ENCODE measurements at regions not wholly inside any gene's neighbourhood (a gene's known extent, or its start where the extent isn't known, plus 50 kb on each side); places are given as distances from the start of the nearest gene placed in this dataset.
"Not testable (repeated sequence)": the region's sequence is repeated elsewhere in the genome, so short reads cannot be mapped to it uniquely, and the experiment has no call there.

DNA sequence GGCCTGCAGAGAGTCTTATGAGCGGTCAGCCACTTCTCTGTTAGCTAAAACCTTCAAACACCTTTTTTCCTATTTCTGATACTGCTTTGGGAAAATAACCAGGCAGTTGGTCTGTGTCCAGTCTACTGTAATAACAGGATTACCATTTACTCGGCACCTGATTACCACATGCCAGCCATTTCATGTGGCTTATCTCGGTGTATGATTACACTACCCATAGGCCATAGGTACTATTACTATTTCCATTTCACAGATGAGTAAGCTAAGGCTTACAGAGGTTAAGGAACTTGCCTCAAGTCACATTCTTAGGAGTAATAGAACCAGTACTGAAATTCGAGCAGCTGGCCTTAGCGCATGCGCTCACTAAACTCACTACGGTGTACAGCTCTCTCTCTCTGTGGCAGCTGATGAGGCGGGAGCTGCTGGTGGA lies 147.2 kb upstream of the L3MBTL4 start:
- no peak for DNase-seq (ENCODE audit: low read depth in 6 of 9, low spot score in 9 of 9)
- Histone ChIP-seq H3K27me3 (ENCODE audit: control insufficient read depth in 2 of 2, insufficient read depth in 1 of 2, low read length in 1 of 2) (peaks cover 0 to 4% of the 10 kb centered on the region in 2 donors), H3K36me3 (ENCODE audit: control insufficient read depth in 2 of 2, insufficient read depth in 2 of 2, low read length in 1 of 2) (no peaks in the 10 kb centered on the region), H3K9me3 (ENCODE audit: control insufficient read depth in 2 of 2, insufficient read depth in 1 of 2, low read length in 1 of 2) (no peaks in the 10 kb centered on the region), H3K4me1 (ENCODE audit: control insufficient read depth in 2 of 2, insufficient read depth in 2 of 2, low read length in 2 of 2) (no peaks in the 10 kb centered on the region), H3K27ac (ENCODE audit: low read depth in 1 of 2, low read length in 1 of 2) (no peak overlapping the region), H3K4me3 (ENCODE audit: low read length in 2 of 2) (no peak overlapping the region)
- 87% methylated on average over 8 of the region's 8 CpGs for WGBS

DNA sequence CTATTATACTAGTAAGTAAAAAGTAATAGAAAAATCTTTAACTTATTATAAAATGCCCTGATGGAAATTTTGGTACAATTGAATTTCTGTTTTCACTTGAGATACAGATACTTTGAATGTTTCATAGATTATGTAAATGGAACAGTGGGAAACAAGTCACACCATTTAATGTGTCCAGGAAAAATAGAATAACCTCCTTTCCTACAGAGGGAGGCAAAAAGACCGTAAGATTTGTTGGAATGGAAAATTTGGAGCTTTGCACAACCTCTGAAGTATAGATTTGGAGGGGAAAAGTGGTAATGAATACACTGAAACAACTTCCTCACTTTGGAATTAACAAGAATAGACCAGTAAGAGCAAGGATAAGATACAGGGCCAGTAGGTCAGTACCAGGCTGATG lies 149.2 kb upstream of the L3MBTL4 start:
- DNase-seq (ENCODE audit: low read depth in 6 of 9, low spot score in 9 of 9) = no peak

DNA sequence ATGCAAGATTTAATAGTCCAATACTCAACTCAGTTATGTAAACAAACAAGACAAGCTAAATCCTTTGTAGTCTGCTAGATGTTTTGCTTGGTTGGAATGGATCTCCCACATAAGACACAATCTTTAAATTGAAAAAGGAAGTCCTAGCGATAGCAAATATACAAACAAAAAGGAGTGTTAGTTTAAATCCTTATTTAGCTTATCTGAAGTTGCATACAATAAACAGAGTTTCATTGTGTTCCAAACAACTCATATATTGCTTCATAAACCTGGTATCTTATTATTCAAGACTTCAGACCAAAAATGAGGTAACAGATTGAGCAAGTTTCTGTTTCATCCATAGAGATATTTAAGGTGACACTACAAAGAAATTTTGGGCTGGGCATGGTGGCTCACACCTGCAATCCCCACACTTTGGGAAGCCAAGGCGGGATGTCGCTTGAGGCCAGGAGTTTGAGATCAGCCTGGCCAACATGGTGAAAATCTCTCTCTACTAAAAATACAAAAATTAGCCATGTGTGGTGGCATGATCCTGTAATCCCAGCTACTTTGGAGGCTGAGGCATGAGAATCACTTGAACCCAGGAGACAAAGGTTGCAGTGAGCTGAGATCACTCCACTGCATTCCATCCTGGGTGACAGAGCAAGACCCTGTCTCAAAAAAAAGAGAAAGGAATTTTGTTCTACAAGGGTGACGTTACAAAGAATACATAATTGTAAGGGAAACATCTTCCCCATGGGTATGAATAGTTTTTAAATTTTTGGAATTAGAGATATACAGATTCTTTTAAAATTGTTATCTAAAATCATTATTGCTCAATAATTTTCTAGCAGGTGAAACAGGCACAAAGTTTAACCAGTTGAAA lies 150.5 kb upstream of the L3MBTL4 start:
- Histone ChIP-seq H3K36me3 (ENCODE audit: control insufficient read depth in 2 of 2, insufficient read depth in 2 of 2, low read length in 1 of 2) (no peaks in the 10 kb centered on the region), H3K4me3 (ENCODE audit: low read length in 2 of 2) (no peak overlapping the region), H3K4me1 (ENCODE audit: control insufficient read depth in 2 of 2, insufficient read depth in 2 of 2, low read length in 2 of 2) (no peaks in the 10 kb centered on the region), H3K9me3 (ENCODE audit: control insufficient read depth in 2 of 2, insufficient read depth in 1 of 2, low read length in 1 of 2) (no peaks in the 10 kb centered on the region), H3K27me3 (ENCODE audit: control insufficient read depth in 2 of 2, insufficient read depth in 1 of 2, low read length in 1 of 2) (no peaks in the 10 kb centered on the region), H3K27ac (ENCODE audit: low read depth in 1 of 2, low read length in 1 of 2) (no peak overlapping the region)
- WGBS = 91% methylated on average over 4 of the region's 4 CpGs
- no peak for DNase-seq (ENCODE audit: low read depth in 6 of 9, low spot score in 9 of 9)

More for the DNA sequence above, 149.2 kb upstream of the L3MBTL4 start:
- Histone ChIP-seq H3K4me3 (ENCODE audit: low read length in 2 of 2) (no peak overlapping the region), H3K9me3 (ENCODE audit: control insufficient read depth in 2 of 2, insufficient read depth in 1 of 2, low read length in 1 of 2) (no peaks in the 10 kb centered on the region), H3K4me1 (ENCODE audit: control insufficient read depth in 2 of 2, insufficient read depth in 2 of 2, low read length in 2 of 2) (no peaks in the 10 kb centered on the region), H3K27me3 (ENCODE audit: control insufficient read depth in 2 of 2, insufficient read depth in 1 of 2, low read length in 1 of 2) (no peaks in the 10 kb centered on the region), H3K36me3 (ENCODE audit: control insufficient read depth in 2 of 2, insufficient read depth in 2 of 2, low read length in 1 of 2) (no peaks in the 10 kb centered on the region), H3K27ac (ENCODE audit: low read depth in 1 of 2, low read length in 1 of 2) (no peak overlapping the region)
- WGBS = 96% methylated on average over 1 of the region's 1 CpG

DNA sequence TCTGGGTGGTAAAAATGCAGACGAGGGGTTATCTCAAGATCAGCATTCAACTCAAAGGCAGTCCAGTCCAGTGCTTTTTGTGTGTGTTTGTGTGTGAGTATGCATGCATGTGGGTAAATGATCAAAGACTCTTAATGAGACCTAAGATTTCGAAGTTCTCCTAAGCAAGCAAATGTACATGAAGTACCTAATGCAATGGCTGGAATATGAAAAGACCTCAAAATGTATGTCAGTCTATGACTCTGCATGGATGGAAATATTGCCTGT lies 151.0 kb upstream of the L3MBTL4 start:
- 60% methylated on average over 2 of the region's 2 CpGs for whole genome bisulfite sequencing
- Histone ChIP-seq H3K27ac (ENCODE audit: low read depth in 1 of 2, low read length in 1 of 2) (no peak overlapping the region), H3K4me3 (ENCODE audit: low read length in 2 of 2) (no peak overlapping the region)

DNA sequence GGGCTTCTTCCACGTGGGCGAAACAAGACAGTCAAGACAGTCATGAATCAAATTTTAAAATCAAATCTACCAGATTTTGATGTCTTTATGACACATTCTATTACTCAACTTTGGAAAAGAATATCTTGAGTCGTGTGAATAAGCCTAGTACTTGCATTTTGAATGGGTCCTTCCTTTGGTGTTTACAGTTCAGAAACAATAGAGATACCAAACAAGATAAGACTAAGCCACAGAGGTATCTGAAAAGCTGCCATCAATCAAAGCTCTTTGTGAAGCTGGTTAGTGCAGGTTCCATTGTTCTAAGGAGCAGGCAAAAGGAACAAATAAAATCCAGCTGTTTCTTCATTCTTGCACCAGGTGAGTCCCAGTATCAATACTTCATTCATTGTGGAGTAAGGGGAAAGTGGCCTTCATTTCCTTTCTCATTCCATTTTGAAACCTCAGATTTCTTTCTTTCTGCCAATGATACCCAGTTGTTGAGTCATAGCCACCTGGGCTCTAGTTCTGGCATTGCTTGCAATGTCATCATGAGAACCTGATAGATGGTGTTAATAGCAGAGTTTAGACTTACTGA lies 151.7 kb upstream of the L3MBTL4 start:
- H3K27ac ChIP-seq (ENCODE audit: low read depth in 1 of 2, low read length in 1 of 2) = no peak overlapping the region
- 38% methylated on average over 3 of the region's 3 CpGs for WGBS
- H3K27me3 ChIP-seq (ENCODE audit: control insufficient read depth in 2 of 2, insufficient read depth in 1 of 2, low read length in 1 of 2) = no peaks in the 10 kb centered on the region
- DNase-seq (ENCODE audit: low read depth in 6 of 9, low spot score in 9 of 9) = no peak
- H3K9me3 ChIP-seq (ENCODE audit: control insufficient read depth in 2 of 2, insufficient read depth in 1 of 2, low read length in 1 of 2) = no peaks in the 10 kb centered on the region
- no peaks in the 10 kb centered on the region for H3K4me1 ChIP-seq (ENCODE audit: control insufficient read depth in 2 of 2, insufficient read depth in 2 of 2, low read length in 2 of 2)
- H3K4me3 ChIP-seq (ENCODE audit: low read length in 2 of 2) = no peak overlapping the region
- no peaks in the 10 kb centered on the region for H3K36me3 ChIP-seq (ENCODE audit: control insufficient read depth in 2 of 2, insufficient read depth in 2 of 2, low read length in 1 of 2)

More for the DNA sequence above, 151.0 kb upstream of the L3MBTL4 start:
- Histone ChIP-seq H3K36me3 (ENCODE audit: control insufficient read depth in 2 of 2, insufficient read depth in 2 of 2, low read length in 1 of 2) (no peaks in the 10 kb centered on the region), H3K4me1 (ENCODE audit: control insufficient read depth in 2 of 2, insufficient read depth in 2 of 2, low read length in 2 of 2) (no peaks in the 10 kb centered on the region), H3K9me3 (ENCODE audit: control insufficient read depth in 2 of 2, insufficient read depth in 1 of 2, low read length in 1 of 2) (no peaks in the 10 kb centered on the region), H3K27me3 (ENCODE audit: control insufficient read depth in 2 of 2, insufficient read depth in 1 of 2, low read length in 1 of 2) (no peaks in the 10 kb centered on the region)
- DNase-seq (ENCODE audit: low read depth in 6 of 9, low spot score in 9 of 9) = no peak

DNA sequence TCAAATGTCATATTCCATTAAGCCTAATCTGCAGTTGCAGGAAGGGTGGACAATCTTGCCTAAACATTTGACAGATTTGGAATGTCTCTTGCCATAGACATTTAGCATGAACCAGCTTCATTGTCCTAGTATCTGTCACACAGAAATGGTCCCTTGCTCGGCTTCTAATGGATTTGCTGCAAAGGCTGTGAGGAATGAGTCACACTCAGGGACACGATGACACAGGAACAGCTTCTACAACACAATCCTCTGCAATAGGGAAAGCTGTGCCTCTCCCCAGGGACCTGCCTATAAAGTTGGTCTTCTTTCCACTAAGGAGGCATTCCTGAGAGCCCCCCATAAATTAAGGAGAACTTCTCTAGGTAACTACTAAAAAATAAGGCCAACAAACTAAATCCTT lies 155.1 kb upstream of the L3MBTL4 start:
- DNase-seq (ENCODE audit: low read depth in 6 of 9, low spot score in 9 of 9) = no peak
- H3K27ac ChIP-seq (ENCODE audit: low read depth in 1 of 2, low read length in 1 of 2) = no peak overlapping the region
- H3K4me1 ChIP-seq (ENCODE audit: control insufficient read depth in 2 of 2, insufficient read depth in 2 of 2, low read length in 2 of 2) = no peaks in the 10 kb centered on the region
- no peak overlapping the region for H3K4me3 ChIP-seq (ENCODE audit: low read length in 2 of 2)
- H3K27me3 ChIP-seq (ENCODE audit: control insufficient read depth in 2 of 2, insufficient read depth in 1 of 2, low read length in 1 of 2) = no peaks in the 10 kb centered on the region
- no peaks in the 10 kb centered on the region for H3K36me3 ChIP-seq (ENCODE audit: control insufficient read depth in 2 of 2, insufficient read depth in 2 of 2, low read length in 1 of 2)
- 48% methylated on average over 2 of the region's 2 CpGs for WGBS
- no peaks in the 10 kb centered on the region for H3K9me3 ChIP-seq (ENCODE audit: control insufficient read depth in 2 of 2, insufficient read depth in 1 of 2, low read length in 1 of 2)

DNA sequence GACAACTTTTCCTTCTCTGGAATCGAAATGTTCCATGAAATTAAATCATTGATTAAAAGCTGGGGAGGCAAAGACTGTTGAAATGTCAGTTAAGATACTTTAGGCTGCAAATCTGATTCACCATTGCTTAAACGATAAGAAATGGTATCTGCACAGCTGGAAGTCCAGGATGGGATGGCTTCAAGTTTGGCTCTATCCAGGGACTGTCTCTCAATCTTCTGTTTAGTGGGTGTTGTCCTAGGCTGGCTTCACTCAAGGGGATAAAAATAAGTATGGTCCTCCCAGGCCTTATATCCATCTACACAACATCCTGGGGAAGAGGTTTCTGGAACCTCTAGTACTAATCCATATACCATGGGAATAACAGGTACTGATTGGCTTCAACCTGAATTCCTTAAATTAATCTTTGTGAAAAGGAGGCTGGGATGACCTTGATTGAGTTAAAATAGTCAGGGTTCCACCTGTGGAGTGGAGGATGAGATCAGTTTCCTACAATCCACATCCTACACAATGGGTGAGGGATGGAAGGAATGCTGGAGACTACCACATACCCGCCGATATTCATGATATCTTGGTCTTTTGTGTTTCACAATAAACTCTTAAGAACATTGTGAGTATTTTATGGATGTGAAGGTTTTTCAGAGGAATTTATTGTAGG lies 156.0 kb upstream of the L3MBTL4 start:
- DNase-seq (ENCODE audit: low read depth in 6 of 9, low spot score in 9 of 9) = no peak
- H3K27me3 ChIP-seq (ENCODE audit: control insufficient read depth in 2 of 2, insufficient read depth in 1 of 2, low read length in 1 of 2) = no peaks in the 10 kb centered on the region
- H3K36me3 ChIP-seq (ENCODE audit: control insufficient read depth in 2 of 2, insufficient read depth in 2 of 2, low read length in 1 of 2) = no peaks in the 10 kb centered on the region
- H3K4me3 ChIP-seq (ENCODE audit: low read length in 2 of 2) = no peak overlapping the region
- H3K27ac ChIP-seq (ENCODE audit: low read depth in 1 of 2, low read length in 1 of 2) = no peak overlapping the region
- H3K4me1 ChIP-seq (ENCODE audit: control insufficient read depth in 2 of 2, insufficient read depth in 2 of 2, low read length in 2 of 2) = no peaks in the 10 kb centered on the region
- 85% methylated on average over 4 of the region's 4 CpGs for WGBS
- no peaks in the 10 kb centered on the region for H3K9me3 ChIP-seq (ENCODE audit: control insufficient read depth in 2 of 2, insufficient read depth in 1 of 2, low read length in 1 of 2)

DNA sequence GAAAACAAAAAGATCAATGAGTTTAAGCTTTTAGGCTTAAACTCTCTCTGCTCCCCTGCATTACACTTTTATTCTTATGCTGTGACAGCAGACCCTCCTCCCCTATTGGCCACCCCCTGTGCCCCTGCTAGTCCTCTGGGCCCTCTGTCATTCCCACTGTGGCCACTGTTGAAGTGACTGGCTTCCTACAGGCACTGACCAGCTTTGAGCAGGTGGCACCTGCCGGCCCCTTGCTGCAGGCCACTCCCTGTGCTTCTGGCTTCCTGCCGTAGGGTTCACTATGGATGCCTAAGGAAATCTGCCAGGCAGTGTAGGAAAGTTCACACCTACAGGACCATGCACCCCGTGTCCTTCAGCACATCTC lies 156.5 kb upstream of the L3MBTL4 start:
- DNase-seq (ENCODE audit: low read depth in 6 of 9, low spot score in 9 of 9) = no peak
- Histone ChIP-seq H3K4me3 (ENCODE audit: low read length in 2 of 2) (no peak overlapping the region), H3K9me3 (ENCODE audit: control insufficient read depth in 2 of 2, insufficient read depth in 1 of 2, low read length in 1 of 2) (peaks cover 0 to 2% of the 10 kb centered on the region in 2 donors), H3K27me3 (ENCODE audit: control insufficient read depth in 2 of 2, insufficient read depth in 1 of 2, low read length in 1 of 2) (no peaks in the 10 kb centered on the region), H3K36me3 (ENCODE audit: control insufficient read depth in 2 of 2, insufficient read depth in 2 of 2, low read length in 1 of 2) (no peaks in the 10 kb centered on the region), H3K27ac (ENCODE audit: low read depth in 1 of 2, low read length in 1 of 2) (no peak overlapping the region), H3K4me1 (ENCODE audit: control insufficient read depth in 2 of 2, insufficient read depth in 2 of 2, low read length in 2 of 2) (no peaks in the 10 kb centered on the region)
- 91% methylated on average over 3 of the region's 3 CpGs for WGBS

DNA sequence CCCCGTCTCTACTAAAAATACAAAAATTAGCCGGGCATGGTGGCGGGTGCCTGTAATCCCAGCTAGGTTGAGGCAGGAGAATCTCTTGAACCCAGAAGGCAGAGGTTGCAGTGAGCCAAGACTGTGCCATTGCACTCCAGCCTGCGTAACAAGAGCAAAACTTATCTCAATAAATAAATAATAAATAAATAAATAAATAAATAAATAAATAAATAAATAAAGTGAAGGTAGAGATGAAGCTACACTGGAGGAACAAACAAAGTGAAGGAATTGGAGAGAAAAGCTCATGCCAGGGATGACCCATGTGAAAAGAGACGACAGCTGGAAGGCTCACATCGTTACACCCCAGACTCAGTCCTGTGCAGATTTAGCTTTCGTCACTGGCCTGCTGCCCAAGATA lies 157.3 kb upstream of the ARHGAP28 start:
- H3K27me3 ChIP-seq (ENCODE audit: control insufficient read depth in 2 of 2, insufficient read depth in 1 of 2, low read length in 1 of 2); H3K27ac ChIP-seq (ENCODE audit: low read depth in 1 of 2, low read length in 1 of 2); H3K36me3 ChIP-seq (ENCODE audit: control insufficient read depth in 2 of 2, insufficient read depth in 2 of 2, low read length in 1 of 2); H3K4me3 ChIP-seq (ENCODE audit: low read length in 2 of 2); H3K4me1 ChIP-seq (ENCODE audit: control insufficient read depth in 2 of 2, insufficient read depth in 2 of 2, low read length in 2 of 2); H3K9me3 ChIP-seq (ENCODE audit: control insufficient read depth in 2 of 2, insufficient read depth in 1 of 2, low read length in 1 of 2); DNase-seq (ENCODE audit: low read depth in 6 of 9, low spot score in 9 of 9): not testable (repeated sequence)
- WGBS = 99% methylated on average over 7 of the region's 7 CpGs

Data from thymus (tissue), 11 donors.